ENCODE measurements at regions not wholly inside any gene's neighbourhood (a gene's known extent, or its start where the extent isn't known, plus 50 kb on each side); places are given as distances from the start of the nearest gene placed in this dataset.
"Not testable (repeated sequence)": the region's sequence is repeated elsewhere in the genome, so short reads cannot be mapped to it uniquely, and the experiment has no call there.

DNA sequence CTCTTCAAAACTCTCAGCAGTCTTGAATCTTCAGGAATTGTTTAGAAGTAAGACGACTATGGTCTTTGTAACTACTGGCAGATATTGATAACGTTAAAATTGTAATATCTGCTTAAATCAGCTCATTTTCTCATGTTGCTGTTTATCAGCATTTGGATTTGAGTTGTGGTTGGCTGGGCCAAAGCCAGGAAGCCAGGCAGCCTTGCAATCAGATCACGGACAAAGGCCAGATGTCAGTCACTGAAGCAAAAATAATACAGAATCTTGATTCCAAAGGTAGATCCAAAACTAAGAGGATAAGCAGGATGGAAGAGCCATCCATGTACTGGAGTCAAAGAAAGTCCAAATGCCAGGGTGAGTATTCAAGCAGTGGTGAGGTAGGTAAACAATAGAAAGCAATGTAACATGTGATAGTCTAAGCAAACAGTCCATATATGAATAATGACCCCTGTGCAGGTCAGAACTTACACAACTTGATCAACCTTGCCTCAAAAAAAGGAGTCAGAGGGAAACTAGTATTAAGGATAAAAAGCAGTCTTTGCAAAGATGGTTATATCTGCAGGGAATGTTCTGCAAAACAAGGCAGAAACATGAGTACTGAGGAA is 95.8 kb upstream of the RAP1B start:
- DNase-seq: no peak

DNA sequence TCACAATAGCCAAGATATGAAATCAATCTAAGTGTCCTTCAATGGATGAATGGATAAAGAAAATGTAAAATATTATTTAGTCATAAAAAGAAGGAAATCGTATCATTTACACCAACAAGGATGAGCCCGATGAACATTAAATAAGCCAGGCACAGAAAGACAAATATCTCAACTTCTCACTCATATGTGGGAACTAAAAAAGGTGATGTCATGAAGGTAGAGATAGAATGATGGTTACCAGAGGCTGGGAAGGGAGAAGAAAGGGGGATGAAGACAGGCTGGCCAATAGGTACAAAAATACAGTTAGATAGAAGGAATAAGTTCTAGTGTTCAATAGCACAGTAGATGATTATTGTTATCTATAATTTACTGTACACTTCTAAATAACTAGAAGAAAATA is 94.9 kb upstream of the RAP1B start:
- DNase-seq: no peak

DNA sequence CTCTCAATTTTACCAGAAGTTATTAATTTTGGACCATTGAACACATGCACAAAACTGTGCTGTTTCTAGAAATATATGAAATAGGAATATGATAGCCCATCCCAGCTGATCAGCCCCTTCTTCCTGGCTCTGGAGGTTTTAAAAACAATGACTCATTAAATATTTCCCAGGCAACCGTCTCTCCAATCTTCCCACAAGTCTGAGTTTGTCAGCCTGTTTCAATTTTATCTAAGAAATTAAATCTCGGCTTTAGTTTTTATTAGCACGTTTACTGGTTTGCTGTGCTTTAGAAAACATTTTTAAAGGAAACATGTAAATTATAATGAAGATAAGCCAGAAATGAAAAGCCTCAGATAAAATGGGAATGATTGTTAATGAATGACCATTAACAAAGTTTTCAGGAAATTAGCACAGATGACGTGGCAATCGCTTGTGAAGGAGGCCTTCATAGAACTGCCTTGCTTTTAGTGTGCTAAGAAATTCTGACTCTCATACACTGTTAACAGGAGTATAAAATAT is 89.3 kb upstream of the RAP1B start:
- DNase-seq: no peak

DNA sequence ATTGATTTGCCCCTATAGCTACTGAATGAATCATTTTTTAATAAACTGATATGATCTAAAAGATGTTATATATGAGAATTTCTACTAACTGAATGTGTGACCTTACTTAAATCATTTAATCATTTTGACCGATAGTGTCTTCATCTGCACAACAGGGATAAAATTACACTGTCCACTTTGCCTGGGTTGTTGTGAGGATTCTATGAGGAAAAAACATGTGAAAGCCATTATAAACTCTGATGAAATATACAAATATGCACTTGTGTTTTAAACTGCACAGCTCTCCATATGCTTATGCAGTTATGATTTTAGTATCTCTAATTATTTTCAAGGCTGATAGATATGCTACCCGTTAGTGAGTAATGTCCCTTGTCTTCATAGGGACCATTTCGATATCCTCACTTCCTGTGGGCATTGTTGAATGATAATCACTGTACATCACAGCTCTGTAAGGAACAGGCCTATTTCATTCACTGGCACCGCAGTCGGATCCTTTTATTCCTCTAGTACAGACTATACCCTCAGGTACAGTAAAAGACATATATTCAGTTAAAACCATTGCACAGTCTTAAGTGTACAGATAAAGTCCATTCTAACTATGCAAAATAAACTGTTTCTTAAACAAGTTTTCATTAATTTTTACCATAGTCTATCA is 88.7 kb upstream of the RAP1B start:
- DNase-seq: no peak

DNA sequence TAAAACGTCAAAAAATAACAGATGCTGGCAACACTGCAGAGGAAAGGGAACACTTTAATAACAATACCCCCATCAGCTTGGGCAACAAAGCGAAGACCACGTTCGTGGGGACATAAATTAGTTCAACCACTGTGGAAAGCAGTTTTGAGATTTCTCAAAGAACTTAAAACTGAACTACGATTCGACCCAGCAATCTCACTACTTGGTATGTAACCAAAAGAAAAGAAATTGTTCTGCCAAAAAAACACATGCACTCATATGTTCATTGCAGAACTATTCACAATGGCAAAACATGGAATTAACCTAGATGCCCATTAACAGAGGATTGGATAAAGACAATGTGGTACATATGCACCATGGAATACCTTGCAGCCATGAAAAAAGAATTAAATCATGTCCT is 81.2 kb upstream of the RAP1B start:
- no peak for DNase-seq

DNA sequence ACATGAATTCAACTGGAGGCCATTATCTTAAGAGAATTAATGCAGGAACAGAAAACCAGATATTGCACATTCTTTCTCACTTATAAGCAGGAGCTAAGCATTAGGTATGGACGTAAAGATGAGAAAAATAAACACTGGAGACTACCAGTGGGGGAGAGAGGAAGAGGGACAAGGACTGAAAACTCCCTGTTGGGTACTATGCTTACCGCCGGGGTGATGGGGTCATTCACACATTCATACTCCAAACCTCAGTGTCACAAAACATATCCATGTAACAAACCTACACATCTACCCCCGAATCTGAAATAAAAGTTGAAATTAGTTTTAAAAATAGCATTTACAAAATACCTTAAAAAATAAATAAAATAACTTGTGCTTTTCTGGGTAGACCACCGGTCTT is 80.8 kb upstream of the RAP1B start:
- no peak for DNase-seq

DNA sequence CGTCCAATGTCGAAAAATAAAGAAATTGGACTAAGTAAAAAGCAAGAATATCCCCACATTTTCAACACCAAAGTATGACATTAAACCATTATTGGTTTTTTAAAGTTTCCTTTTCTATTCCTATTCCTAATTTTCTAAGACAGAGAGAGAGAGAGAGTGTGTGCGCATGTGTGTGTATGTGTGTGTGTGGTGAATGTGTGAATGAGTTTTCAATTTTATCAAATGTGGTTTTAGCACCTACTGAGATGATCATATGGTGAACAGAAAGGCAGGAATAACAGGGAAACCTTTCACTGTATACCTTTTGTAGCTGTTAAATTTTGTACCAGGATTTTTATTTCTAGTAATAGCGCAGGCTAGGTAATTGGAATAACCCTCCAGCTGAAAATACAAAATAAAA is 80.4 kb upstream of the RAP1B start:
- no peak for DNase-seq

DNA sequence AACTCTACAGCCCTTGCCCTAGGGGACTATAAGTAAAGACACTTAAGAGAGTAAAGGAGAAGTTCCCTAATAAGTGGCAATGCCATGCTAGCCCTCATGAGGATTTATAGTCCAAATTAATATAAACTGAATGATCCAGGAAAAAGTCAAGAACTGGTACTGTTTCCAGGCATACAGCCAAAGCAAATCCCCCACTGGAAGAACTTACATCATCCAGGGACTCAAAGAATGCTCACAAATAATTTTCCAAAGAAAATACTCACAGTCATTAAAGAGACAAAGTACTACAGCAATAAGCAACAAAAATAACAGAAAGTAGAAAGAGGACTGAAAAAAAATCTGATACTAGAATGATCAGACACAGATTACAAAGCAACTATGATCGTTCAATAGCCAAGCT is 79.7 kb upstream of the RAP1B start:
- no peak for DNase-seq

DNA sequence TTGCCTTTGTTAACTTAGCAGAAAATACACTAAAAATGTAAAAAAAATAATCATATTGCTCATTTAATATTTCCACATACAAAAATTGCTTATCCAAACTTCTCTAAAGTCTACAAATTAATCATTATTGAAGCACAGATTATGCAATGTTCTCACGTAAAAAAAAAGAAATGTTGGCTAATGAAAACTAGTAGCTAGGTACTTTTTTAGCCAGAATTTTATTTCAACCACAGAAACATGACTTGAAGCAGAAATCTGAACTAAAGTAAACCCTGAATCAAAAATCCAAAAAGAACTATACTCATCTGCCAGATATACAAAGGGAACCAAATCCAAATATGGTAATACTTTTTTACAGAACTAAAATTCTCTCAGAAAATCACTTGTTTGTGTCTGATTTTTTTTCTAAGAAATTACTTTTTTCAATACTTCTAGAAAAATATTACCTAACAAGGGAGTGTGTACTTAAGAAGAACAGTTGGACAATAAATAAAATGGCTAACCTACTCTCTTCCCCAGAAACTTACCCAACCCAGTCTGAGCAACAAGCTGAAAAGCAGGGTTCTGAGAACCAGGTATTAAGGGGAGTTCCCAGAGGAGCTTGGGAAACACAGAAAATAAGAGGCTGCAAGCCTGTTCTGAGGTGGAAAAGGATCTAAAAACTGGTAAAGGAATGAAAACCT is 78.4 kb upstream of the RAP1B start:
- no peak for DNase-seq

DNA sequence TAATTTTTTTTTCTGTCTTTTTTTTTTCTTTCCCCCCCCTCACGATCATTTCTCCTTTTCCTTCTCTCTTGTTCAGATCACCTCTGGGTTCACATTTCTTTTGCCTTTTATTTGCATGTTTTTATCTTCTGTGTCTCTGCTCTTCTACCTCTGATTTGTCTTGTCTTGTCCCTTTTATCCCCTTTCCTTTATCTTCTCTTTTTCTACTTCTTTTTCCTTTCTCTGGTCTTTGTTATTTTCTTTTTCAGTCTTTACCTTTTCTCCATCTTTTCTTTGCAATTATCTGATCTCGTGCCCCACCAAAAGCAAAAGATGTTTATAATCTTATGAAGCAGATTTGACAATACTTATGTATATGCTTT is 77.8 kb upstream of the RAP1B start:
- DNase-seq: no peak

DNA sequence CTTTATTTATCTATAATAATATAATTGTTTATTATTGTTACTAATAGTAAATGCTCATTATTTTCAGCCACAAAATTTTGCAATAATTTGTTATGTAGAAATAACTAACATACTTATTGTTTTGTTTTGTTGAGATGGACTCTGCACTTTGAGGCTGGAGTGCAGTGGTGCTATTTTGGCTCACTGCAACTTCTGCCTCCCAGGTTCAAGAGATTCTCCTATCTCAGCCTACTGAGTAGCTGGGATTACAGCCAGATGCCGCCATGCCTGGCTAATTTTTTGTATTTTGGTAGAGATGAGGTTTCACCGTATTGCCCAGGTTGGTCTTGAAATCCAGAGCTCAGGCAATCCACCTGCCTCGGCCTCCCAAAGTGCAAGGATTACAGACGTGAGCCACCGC is 76.6 kb upstream of the RAP1B start:
- DNase-seq: no peak

DNA sequence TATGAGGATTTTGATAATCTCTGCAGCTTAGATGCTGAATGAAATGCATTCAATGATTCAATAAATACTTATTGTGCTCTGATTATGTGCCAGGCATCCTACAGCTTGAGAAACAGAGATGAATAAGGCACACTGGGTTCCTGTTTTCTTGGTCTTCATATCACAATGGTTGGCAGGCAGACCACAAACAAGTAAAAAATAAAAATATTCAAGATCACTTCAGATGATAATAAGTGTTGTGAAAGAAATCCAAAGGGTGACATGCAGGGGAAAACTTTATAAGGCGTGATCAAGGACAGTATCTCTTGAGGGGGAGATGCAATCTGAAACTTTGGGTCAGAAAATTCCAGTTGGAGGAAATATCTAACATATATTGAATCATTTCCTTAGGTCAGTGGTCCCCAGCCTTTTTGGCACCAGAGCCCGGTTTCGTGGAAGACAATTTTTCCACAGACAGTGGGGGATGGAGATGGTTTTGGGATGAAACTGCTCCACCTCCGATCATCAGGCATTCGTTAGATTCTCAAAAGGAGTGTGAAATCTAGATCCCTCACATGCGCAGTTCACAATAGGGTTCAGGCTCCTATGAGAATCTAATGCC is 73.7 kb upstream of the RAP1B start:
- no peak for DNase-seq

DNA sequence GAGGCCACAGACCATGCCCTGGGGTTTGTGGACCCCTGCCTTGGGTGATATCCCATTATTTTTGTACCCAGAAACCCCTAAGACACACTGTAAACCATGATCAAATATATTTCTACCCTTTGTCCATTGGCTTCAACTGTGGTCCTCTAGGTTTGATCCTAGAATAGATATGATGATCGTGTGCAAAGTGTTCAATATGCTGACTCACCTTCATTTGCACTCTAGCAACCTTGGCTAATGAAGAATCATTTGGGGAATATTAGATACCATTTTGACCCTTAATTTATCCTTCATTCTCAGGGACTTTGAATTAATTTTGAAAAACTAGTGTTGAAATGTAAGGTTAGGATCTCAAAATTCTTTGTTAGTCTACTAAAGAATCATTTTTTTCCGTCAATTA is 73.1 kb upstream of the RAP1B start:
- no peak for DNase-seq

DNA sequence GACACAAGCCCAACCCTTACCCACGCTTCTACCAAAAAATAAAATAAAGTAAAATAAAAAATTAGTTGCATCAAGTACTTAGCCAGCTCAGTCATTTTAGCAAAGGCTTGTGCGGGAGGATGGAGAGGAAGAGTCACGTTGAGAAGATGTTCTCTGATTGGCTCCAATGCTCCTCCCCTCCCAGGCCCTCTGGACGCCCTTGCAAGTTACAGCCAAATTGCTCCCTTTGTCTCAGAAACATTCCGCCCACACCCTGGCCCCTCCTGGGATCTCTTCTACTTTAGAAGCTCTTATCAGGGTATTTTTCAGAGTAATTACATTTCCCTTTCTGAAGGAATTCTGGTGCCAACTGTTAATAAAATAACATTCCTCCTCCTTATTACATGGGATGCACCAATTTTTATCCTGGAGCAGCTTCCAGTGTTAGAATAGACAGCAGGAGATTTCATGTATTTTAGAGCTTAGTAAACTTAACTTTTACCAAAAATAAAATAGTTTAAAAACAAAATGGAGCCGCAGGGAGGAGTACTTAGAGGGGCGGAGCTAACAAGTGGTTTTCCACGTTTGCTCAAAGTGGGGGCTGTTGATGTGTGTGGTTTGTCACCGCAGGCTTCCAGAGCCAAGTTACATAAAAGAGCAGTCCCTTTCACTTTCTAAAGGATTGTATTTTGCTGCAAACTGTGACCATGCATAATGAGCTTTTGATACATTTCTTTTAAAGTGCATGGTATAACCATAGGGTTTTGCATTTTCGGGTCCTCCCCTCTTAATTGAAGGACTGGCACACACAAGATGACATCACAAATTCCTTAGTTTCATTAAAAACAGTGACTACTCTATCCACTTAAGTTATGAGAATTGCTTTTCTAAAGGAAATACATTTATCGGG is 71.7 kb upstream of the RAP1B start:
- no peak for DNase-seq

DNA sequence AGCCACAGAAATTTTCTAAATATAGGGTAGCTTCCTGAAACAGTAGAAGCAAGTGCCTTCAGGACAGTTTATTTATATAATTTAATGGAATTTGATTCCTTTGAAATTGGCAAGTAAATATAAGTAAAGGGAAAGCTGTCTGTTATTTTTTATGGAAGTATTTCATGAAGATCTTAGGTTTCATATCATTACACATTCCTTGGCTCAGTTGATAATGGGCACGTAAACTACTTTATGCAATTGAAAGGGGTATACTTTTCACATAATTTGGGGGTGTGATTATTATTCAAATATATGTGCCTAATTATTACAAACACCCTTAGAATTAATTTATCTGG is 71.1 kb upstream of the RAP1B start:
- DNase-seq: no peak

DNA sequence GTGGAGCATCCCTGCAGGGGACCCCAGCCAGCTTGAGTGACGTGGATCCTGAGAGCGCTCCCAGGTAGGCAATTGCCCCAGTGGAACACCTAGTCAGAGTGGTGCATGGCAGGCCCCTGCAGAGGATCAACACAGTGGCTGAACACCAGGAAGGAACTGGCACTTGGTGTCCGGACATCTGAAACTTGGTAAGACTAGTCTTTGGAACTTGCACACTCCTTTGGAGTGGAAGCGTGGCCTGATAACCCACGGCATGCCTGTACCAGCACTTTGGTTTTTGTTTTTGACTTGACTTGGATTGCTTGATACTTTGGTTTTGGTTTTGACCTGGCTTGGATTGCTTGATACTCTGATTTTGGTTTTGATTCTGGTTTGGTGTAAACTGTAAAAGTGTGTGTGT is 69.9 kb upstream of the RAP1B start:
- not testable (repeated sequence) for DNase-seq

DNA sequence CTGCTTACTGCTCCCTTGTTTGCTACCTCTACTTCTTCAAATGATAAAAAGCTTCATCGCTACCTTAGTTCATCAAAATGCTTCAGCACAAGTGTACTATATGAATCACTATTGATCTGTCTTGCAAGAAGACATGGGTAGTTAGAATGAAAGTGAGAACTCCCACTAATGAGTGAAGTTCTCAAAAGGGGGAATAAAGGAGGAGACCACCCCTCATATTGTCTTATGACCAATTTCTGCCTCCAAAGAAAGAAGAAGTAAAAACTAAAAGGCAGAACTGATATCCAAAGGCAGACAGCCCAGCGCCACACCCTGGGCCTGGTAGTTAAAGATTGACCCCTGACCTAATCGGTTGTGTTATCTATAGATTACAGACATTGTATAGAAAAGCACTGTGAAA is 63.4 kb upstream of the RAP1B start:
- not testable (repeated sequence) for DNase-seq

DNA sequence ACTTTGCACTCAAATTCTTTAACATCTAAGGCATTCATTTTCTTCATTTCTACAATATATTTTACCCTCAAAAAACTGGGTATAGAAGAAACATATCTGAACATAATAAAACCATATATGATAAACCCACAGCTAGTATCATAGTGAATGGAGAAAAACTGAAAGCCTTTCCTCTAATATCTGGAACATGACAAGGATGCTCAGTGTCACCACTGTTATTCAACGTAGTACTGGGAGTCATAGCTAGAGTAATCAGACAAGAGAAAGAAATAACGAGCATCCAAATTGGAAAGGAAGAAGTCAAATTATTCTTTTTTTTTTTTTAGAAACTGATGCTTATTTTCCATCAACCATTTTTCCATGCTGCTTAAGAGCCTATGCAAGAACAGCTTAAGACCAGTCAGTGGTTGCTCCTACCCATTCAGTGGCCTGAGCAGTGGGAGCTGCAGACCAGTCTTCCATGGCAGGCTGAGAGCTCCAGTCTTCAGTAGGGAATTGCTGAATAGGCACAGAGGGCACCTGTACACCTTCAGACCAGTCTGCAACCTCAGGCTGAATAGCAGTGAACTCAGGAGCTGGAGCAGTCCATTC is 58.0 kb upstream of the RAP1B start:
- not testable (repeated sequence) for DNase-seq

DNA sequence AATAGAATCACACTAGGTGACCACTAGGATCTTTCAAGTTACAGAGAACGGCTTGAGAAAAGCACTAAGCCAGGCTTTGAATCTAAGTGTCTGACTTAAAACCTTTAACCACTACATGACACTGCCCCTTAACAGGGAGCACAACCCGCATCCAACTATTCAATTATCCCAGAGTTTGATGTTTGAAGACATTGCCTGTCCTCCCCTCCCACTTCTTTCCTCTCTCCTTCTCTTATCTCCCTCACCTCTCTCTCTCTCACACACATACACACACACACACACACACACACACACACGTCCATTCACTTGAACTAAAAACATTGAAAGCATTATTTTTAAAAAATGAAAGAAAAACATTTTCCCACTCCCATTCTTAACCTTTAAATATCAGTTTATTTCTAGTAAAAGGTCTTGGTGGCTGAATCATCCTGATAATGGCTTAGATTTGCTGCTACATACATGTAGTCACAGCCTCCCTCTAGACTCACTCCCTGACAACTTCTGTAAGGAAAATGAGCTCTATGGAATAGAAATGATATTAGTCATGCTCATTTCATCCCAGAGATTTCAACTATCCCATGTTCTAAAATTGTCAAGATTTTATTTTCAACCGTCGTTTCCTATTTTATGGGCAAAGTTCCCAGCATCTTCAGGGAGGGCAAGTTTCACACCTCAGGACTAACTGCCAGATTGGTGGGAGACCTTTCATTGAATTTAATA is 53.5 kb upstream of the RAP1B start:
- DNase-seq: no peak

DNA sequence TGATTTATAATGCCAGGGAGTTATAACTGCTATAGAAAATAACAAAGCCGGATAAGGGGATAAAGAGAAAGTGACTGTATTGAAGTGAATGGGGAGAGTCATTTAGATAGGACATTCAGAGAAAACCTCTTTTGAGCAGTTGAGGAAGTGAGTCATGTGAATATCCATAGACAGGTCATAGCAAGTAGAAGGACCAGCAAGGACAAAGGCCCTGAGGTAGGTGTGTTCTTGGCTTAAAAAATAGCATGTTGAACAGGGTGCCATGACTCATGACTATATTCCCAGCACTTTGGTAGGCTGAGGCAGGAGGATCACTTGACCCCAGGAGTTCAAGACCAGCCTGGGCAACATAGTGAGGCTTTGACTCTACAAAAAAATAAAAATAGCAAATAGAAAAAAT is 51.5 kb upstream of the RAP1B start:
- DNase-seq: no peak

DNA sequence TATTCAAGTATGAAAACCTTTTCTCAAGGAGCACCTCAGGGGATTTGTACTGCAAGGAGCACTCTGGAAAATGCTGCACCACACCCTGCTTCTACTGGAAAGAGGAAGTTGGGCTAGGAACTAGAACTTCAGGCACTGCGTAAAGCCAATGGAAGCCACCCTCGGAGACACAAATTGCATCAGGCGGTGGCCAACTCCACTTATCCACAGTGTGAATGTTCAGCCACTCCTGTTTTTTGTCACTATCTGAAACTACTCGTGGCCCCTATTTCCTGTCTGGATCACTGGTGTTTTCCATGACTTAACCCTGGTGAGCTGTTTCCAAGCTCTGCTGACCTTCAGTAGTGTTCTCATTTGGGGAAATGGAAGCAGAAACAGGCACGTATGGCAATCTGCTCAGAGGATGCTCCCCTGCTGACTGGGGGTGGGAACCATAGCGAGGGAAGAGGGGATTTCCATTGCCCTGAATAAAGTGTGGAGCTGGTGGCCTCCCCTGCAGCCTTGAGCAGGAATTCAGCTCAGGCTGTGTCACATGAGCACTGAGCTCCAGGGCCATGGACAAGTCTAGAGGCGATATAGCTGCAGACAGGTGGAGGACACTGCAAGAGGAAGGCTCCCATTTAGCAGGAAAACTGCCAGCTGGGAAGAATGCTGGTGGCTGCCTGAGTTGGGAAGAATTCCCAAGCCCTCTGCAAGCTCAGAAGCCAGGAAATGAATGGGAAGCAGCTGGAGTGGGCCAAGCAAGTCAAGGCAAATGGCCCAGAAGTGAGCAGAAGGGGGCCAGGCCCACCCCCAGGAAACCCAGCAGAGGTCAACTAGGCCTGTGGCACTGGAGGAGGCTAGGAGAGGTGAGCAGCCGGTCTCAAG is 50.5 kb upstream of the RAP1B start:
- DNase-seq: no peak

Measured in NCI-H1092 (cell line).